Body of pancreas (tissue), 4 donors: ENCODE measurements at regions not wholly inside any gene's neighbourhood (a gene's known extent, or its start where the extent isn't known, plus 50 kb on each side); places are given as distances from the start of the nearest gene placed in this dataset.

Experiments
- POLR2A ChIP-seq, 3 donors: fragments of 450-650 bp; IDR thresholded peaks; one replicate each; pipeline ENCODE4 v1.6.1; 2016; ENCODE audit warnings: antibody characterized with exemption in 3 of 3, mild to moderate bottlenecking in 2 of 3
- TF ChIP-seq, protein P1 (sequence below), 7 experiments: fragments of 450-650 bp in 4 of 7; fragments of 200-600 bp in 3 of 7; sonication (generic) in 3 of 7; IDR thresholded peaks; one replicate each; pipeline ENCODE4 v1.5.1; 2016 to 2019; ENCODE audit warnings: antibody characterized with exemption in 7 of 7

DNA sequence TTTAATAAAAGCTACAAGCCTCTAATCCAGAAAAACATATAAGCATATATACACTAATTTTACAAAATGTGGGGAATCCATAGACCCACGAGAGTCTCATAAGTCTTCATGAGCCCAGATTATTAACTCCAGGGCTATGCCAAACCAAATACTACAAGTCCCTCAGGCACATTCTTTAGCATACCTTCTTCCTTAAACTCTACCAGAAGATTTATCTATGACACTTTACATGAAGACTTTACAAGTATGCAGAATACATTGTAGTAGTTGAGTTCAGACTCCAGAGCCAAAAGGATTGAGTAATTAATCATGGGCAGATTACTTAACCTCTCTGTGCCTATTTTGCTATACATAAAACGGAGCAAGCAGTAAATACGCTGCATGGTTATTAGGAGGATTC is 793.7 kb upstream of the ADGRL2 start:
- TF ChIP-seq, protein P1, sequence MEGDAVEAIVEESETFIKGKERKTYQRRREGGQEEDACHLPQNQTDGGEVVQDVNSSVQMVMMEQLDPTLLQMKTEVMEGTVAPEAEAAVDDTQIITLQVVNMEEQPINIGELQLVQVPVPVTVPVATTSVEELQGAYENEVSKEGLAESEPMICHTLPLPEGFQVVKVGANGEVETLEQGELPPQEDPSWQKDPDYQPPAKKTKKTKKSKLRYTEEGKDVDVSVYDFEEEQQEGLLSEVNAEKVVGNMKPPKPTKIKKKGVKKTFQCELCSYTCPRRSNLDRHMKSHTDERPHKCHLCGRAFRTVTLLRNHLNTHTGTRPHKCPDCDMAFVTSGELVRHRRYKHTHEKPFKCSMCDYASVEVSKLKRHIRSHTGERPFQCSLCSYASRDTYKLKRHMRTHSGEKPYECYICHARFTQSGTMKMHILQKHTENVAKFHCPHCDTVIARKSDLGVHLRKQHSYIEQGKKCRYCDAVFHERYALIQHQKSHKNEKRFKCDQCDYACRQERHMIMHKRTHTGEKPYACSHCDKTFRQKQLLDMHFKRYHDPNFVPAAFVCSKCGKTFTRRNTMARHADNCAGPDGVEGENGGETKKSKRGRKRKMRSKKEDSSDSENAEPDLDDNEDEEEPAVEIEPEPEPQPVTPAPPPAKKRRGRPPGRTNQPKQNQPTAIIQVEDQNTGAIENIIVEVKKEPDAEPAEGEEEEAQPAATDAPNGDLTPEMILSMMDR (IDR thresholded peaks at IDR 0.05), result no peak
- TF ChIP-seq POLR2A (IDR thresholded peaks at IDR 0.05), result no peak
